ENCODE measurements at regions not wholly inside any gene's neighbourhood (a gene's known extent, or its start where the extent isn't known, plus 50 kb on each side); places are given as distances from the start of the nearest gene placed in this dataset.

GRCh38 chr7:112880818-112881418 is 90.7 kb upstream of the TMEM168 start:
- no peak for DNase-seq

GRCh38 chr7:112877691-112878460 is 87.7 kb upstream of the TMEM168 start:
- DNase-seq = no peak

GRCh38 chr7:112876877-112877276 is 86.7 kb upstream of the TMEM168 start:
- DNase-seq = no peak

DNA sequence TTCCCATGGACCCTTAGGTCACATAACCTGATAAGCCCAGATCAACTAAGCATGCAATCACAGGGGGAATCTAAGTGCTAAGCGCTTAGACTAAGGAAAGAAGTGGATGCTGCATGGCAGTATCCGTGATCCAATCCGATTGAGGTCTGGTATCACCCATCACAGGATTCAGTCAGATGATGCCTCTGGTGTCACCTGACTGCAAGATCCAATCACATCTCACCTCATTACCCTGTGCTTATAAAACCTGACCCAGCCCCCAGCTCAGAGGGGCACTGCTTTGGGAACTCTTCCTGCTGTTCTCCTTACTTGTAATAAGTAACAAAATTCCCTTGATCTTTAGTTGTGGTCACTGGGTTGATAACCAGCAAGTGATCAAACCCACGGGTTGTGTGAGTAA is 84.7 kb upstream of the TMEM168 start:
- DNase-seq = no peak

DNA sequence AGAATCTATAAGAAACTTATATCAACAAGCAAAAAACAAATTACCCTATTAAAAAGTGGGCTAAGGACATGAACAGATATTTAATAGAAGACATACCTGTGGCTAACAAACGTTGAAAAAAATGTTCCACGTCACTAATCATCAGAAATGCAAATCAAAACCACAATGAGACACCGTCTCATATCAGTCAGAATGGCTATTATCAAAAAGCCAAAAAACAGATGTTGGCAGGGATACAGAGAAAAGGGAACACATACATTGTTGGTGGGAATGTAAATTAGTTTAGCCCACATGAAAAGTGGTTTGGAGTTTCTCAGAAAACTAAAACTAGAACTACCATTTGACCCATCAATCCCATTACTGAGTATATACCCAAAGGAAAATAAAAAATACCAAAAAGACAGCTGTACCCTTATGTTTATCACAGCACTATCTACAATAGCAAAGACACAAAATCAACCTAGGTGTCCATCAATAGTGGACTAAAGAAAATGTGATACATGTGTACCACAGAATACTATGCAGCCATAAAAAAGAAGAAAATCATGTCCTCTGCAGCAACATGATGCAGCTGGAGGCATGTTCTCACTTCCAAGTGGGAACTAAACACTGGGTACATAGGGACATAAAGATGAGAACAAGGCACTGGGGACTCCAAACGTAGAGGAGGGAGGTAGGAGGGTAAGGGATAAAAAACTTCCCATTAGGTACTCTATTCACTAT is 83.8 kb upstream of the TMEM168 start:
- no peak for DNase-seq

GRCh38 chr7:112869111-112869774 is 79.0 kb upstream of the TMEM168 start:
- DNase-seq = peak; percentile 54

DNA sequence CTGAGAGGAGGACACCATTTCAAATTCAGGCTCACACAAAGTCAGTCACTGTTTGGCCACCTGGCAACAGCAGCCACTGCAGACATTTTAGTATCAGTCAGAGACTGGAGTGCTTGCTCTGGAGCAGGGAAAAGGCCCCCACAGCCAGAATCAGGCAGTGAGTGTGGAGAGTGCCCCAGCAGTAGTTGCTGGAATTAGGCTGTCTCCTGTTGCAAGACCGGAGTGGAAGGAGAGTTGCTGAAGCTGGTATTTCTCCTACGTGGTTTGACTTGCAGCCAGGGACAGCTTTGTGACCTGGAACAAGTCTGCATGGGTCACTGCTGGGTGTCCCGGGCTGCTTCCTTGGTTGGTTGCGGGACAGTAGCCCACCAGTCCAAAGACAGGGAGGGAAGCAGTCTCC is 78.4 kb upstream of the TMEM168 start:
- DNase-seq = no peak

GRCh38 chr7:112866424-112866823 is 76.2 kb upstream of the TMEM168 start:
- DNase-seq = no peak

GRCh38 chr7:112864380-112864779 is 74.2 kb upstream of the TMEM168 start:
- DNase-seq = no peak

DNA sequence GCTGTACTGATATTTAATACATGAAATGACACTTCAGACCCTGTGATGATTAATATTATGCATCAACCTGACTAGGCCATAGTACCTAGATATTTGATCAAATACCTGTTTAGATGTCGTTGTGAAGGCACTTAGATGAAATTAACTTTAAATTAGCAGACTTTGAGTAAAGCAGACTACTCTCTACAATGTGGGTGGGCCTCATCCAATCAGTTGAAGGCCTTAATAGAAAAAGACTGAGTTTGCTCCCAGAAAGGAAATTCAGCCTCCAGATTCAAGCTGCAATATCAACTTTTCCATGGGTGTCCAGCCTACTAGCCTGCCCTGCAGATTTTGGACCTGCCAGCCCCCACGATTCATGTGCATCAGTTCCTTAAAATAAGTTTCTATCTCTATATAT is 68.6 kb upstream of the TMEM168 start:
- no peak for DNase-seq

- DNase-seq = no peak
These were observed 65.0 kb upstream of the TMEM168 start for GRCh38 chr7:112855227-112855626.

DNA sequence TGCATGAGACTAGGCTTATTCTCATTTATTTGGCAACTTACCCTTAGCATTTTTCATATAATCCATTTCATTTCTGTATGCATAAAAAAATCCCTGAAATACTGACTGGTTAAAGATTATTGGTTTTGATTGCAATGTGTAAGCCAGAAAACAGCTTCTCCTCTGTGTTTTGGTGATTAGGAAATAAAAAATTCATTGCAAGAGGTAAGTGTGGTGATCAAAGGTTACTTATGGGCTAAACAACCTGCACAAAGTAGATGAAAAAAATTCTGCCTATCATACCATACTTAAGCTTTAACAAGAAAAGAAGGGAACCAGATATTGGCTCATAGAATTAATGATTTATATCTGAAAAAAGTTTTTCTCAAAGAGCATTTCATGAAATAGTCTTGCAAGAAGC is 64.0 kb upstream of the TMEM168 start:
- no peak for DNase-seq

DNA sequence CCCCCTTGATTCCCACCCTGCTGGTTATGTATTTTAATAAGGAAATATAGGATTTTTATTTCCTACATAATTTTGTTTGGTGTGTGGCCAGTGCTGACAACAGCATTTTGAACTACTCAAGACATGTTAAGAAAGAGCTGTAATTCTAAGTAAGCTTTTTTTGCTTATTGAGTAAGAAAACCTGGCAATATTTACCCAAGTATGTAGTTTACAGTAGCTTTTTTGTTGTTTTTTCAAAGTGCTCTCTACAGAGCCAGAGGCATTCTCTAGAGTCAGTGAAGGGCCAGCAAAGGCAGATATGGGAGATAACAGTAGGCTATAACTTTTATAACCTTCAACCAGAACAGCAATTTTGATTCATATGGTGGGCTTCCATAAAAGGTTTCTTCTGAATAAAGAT is 63.2 kb upstream of the TMEM168 start:
- DNase-seq = no peak

- DNase-seq = no peak
These were observed 53.0 kb upstream of the TMEM168 start for GRCh38 chr7:112843151-112843550.

Data from CD4-positive, alpha-beta T cell treated with Interleukin-17A for 4 hours (primary cell).